ENCODE measurements at regions not wholly inside any gene's neighbourhood (a gene's known extent, or its start where the extent isn't known, plus 50 kb on each side); places are given as distances from the start of the nearest gene placed in this dataset.
"Not testable (repeated sequence)": the region's sequence is repeated elsewhere in the genome, so short reads cannot be mapped to it uniquely, and the experiment has no call there.

DNA sequence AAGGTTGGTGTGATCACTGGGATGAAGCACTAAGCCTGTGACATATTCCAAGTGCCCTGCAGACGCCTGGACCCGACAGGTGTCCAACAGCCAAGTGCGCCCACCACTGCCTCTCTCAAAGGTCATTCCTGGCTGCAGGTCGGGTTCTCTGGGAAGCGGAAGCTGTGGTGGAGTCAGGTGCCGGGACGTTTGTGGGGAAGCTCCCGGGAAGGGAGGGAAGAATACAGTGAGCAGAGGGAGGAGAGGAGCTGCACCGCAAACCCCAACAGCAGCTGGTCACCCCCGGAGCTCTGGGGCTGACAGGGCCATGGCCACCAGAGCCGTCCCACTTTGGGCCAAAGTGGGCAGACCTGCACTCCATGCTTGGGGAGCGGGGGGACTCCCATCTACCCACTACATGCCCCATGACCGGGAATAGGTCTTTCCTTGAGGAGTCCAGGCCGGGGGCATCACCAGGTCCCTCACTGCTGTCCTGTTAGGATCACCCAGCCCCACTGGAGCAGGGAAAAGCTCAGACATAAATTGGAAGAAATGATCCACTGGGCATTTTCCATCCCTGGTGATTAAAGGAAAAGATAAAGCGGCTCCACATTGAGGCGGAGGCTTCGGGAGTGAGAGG lies 84.5 kb upstream of the PPP2R2D start:
- DNase-seq (ENCODE audit: low read depth in 2 of 2), result no peak

DNA sequence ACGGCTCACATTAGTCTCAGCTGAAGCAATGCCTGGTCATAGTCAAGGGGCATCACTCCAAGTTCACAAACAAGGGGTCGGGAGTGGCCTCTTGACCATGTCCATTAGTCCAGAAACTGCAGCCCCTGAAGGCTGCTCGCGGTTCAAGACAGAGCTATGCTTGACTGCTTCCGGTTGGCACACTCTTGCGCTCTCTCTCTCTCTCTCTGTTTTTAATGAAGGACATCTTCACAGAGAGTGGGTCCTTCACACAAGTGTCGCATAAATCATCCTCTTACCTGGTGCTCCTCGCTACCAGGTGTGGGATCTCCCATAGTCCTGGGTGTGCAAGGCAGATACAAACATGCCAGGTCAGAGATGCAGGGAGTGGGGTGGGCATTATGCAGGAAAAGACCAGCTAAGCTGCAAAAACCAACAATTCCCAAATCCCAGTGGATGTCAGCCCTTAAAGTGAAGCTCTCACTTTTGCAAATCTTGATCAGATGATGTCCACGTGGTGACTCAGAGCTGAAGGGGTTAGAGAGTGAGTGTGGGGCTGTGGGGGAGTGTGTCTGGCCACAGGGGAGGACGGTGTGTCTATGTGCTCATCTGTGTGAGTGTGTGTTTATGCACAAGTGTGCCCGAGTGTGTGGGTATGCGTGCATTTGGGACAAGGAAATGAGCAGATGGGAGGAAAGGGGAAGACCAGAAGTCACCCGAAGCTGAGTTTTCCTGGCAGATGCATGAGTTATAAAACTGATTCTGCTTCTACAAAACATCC lies 83.7 kb upstream of the PPP2R2D start:
- DNase-seq (ENCODE audit: low read depth in 2 of 2), result no peak

DNA sequence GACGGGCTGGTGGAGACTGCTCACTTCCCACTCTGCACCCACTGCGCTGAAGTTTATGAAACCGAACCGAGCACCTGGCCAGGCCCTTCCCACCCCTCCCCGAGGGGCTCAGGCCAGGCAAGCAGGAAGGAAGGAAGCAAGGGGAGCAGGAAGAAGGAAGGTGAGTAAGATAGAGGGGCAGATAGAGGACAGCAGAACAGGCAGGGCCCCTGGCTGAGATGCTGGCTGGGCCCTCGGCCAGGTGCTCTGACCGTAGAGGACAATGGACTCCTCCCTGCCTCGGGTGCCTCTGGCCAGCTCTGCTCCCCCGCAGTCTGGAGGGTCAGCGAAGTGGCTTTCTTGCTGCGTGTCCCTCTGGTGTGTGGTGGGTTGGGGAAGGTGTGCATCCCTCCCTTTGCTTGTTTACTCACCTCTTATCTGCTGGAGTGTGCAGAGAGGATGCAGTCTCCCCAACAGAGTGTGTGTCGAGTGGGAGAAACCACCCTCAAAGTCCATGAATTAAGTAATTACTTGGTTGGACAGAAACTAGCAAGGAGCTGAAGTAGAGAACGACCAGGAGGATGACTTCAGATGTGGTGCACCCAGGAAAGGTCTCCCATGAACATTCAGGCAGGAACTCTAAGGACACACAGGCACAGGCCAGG lies 82.8 kb upstream of the PPP2R2D start:
- no peak for DNase-seq (ENCODE audit: low read depth in 2 of 2)

DNA sequence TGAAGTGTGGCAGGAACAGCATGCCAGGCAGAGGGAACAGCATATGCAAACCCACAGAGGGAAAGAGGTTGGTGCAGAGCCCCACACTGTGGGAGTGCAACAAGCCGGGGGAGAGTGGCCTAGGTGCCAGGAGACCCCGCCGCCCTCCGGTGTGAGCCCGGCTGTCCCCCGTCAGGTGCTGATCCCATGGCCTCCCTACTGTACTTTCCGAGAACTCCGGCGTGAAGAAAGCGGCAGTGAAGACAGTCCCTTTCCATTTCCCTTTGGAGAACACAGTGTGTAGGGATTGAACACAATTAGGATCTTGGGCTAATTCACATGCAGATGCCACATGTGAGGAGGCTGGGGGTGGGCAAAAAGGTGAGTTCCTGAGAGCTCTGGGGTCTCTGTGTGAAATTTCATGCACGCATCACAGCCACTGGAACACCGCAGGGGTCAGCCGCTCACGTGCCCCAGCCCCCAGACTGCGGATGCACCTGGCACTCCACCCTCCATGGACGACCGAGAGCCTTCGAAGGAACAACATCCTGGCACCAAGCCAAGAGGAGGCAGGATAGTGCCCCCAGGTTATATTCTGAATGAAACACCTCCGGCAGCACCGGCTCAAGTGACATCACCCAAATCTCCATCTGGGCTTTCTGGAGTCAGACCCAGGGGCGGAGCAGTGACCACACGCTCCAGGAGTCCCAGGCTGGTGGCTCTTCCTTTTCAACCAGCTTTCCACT lies 82.1 kb upstream of the PPP2R2D start:
- no peak for DNase-seq (ENCODE audit: low read depth in 2 of 2)

DNA sequence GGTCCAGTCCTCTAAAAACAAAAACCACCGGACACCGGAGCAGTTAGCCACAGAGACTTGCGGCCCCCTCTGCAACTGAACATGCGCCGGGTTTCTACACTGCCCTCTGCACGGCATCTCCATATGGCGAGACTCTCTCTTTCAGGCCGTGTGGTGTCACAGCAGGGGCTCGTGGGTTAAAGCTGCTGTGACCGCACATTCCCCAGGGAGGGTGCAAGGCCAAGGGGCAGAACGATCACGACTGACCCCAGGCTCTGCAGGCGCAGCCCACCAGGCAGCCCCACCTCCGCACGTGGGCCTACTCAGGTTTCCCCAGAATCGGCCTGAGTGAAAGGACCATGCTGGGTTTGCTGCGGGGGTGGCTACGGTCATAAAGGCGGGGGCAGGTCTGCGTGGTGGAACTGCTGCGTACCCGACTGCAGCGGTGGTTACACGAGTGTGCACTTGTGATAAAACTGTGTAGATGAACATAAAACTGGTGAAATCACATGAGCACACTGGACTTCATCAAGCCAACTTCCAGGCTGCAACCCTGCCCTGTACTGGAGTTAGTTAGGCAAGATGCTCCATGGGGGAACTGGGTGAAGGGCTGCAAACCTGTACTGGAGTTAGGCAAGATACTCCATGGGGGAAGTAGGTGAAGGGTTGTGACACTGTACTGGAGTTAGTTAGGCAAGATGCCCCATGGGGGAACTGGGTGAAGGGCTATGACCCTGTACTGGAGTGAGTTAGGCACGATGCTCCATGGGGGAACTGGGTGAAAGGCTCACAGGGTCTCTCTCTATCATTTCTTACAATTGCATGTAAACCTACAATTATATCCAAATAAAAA lies 81.4 kb upstream of the PPP2R2D start:
- DNase-seq (ENCODE audit: low read depth in 2 of 2), result no peak

DNA sequence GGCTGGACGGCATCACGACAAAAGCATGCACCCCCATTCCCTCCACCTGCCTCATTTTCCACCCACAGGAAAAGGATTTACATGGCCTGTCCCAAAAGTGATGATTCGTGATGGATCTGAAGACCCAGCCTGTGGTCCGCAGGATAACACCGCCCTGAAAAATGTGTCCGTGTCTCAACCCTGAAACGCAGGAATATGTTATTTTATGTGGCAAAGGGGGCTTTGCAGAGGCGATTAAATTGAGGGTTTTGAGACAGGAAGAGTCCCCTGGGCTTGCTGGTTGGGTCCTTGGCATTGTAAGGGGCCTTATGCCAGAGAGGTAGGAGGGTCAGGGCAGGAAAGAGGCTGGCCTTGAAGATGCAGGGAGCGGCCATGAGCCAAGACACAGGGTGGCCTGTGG lies 80.2 kb upstream of the PPP2R2D start:
- DNase-seq (ENCODE audit: low read depth in 2 of 2), result no peak

DNA sequence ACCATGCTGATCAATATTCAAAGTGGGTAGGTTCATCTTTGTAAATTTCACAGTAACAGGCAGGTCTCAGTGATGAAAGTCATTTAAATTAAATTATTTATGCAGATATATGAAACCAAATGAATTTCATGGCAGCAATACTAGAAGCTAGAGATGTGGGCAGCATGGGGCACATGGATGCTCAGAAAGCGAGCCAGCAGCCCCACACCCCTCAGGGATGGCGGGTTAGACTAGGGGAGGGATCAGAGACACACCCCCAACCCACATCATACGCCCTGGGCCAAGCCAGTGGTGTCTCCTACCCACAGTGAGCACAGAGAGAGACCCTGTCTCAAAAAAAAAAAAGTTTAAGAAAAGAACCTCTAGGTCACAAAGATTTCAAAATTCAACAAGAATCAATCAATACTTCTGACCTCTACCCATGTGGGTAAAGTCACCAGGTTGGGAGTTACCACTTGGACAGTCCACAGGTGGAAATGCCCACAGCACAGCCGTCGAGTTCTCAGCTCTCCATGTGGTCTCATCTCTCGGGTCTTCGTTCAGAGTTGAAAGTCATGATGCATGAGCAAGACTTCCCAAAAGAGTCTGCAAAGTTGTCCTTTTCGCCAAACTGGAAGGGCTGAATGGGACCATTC lies 79.3 kb upstream of the PPP2R2D start:
- no peak for DNase-seq (ENCODE audit: low read depth in 2 of 2)

DNA sequence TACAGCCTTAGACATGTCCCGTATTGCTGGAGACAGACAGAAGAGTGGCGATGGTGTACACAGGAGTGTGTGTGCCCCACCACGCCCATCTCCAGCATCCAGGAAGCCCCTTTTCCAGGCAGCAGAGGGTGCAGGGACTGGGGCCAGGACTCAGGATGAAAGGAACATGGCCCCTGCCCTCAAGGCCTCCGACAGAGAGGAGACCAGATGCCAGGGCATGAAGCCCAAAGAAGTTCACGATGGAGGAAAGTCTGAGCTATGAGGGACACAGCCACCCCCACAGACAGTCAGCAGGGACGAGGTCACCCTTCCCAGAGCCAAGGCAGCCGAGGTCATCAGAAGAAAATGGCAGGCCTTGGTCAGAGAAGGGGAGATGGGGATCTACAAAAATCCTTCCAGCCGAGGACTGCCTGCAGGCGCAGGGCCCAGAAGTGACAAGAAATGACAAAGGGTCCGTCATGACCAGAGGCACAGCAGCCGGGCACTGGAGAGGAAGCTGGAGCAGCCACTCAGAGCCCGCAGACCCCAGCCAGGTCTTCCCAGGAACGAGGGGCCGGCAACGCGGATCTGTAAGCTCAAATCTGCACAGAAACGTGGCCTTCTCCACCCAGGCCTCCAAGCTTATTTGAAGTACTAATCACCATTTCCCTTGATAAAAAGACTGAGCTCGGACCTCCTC lies 78.7 kb upstream of the PPP2R2D start:
- no peak for DNase-seq (ENCODE audit: low read depth in 2 of 2)

DNA sequence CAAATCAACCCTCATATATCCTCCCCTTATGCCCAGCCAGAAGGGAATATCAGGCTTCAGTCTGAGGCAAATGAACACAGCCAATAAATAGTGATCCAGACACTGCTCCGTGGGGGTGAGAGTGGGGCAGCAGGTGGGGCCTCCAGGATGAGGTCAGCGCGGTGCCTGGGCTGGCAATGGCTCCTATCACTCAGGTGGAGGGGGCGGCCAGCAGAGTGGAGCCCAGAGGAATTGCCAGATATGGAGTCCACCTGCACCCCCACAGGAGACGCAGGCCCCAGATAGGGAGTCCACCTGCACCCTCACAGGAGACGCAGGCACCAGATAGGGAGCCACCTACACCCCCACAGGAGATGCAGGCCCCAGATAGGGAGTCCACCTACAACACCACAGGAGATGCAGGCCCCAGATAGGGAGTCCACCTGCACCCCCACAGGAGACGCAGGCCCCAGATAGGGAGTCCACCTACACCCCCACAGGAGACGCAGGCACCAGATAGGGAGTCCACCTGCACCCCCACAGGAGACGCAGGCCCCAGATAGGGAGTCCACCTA lies 78.0 kb upstream of the PPP2R2D start:
- no peak for DNase-seq (ENCODE audit: low read depth in 2 of 2)

DNA sequence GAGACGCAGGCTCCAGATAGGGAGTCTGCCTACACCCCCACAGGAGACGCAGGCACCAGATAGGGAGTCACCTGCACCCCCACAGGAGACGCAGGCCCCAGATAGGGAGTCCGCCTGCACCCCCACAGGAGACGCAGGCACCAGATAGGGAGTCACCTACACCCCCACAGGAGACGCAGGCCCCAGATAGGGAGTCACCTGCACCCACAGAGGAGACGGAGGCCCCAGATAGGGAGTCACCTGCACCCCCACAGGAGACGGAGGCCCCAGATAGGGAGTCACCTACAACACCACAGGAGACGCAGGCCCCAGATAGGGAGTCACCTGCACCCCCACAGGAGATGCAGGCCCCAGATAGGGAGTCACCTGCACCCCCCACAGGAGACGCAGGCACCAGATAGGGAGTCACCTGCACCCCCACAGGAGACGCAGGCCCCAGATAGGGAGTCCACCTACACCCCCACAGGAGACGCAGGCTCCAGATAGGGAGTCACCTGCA lies 77.2 kb upstream of the PPP2R2D start:
- DNase-seq (ENCODE audit: low read depth in 2 of 2), result not testable (repeated sequence)

DNA sequence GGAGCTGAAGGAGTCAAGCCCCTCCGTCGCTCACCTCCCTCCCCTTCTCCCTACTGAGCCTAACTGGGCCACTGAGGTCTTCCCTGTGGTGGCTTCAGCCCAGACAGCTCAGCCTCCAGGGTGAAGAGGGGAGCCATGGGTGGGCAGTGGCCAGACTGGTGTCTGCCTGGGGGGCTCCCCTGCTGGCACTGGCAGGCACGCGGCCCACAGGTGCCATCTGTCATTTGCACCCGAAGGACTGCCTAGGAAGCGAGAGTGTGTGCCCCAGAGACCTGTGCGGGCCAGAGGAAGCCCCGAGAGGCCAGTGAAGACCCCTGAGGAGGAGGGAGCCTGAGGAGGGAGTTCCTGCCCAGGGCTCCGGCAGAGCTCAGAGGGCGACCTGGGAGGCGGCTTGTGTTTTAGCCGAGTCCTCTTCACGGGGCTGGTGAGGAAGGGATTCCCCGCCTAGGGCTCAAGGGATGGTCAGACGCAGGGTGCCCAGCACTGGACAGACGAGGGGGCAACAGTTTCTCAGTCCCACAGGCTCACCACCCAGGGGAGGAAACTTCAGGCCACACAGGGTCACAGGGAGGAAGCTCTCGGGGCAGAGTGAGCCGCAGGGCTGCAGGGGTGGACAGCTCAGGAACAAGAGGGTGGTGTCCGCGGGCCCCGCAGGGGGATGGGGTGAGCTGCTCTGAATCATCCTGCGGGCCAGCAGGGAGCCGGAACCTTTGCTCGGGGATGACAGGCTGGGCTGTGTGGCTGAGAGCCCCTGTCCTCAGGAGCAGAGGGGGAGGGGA lies 76.2 kb upstream of the PPP2R2D start:
- DNase-seq (ENCODE audit: low read depth in 2 of 2), result no peak

DNA sequence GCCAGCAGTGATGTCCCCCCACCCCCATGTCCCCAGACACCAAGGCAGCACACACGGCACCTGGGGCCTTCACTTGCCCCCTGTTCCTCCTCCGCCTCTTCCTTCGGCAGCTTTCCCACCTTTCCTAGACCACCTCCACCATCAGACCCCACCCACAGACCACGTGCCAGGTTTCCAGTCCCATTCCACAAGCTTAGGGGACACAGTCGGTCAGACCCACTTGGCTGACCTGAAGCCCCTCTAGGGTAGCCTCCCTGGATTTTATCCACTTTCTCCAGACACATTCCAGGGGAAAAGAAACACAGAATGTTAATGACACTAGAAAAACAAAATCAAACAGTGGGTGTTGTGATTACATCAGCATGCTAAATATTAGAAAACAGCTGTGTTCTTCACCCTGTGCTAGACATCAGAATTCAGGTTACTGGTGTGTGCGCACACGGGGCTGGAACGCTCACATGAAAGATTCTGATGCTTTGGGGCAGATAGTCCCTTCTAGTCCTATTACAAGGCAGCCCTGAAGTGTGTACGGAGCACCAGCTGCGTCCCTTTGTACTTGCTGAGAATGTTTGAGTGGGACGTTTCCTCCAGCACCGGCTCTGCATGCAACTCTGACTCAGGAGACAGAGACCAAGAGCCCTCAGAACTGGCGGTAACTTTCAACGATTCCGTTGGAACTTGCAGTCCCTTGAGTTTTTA lies 75.5 kb upstream of the PPP2R2D start:
- DNase-seq (ENCODE audit: low read depth in 2 of 2), result no peak

DNA sequence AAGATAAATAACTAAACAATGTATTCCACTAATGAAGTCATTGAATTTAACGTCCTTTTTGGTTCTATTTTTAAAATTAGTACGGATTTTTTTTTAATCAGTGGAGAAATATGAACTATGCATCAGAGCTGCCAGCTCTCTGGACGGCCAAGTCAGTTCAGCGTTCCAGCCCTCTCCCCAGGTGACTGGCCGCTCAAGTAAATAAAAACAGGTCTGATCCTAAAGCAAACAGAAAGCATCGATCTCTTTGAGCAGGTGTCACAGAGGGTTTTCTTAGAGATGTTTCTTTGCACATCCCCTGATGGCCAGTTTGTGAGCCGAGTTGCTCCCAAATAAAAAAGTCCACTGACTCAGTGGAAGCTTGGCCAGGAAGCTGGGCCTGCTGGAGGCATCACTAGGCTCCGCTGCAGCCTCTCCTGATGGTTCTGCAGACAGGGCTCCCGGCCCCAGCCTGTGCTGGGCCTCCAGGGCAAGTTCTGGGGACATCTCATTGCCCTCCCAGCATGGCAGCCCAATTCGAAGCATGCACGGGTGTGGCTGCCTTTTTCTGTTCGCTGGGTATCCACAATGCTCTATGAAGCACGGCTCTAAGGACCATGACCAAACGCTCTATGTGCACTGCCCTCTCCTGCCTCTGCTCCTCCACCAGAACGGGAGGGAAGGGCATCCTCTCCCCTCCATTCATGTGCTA lies 74.7 kb upstream of the PPP2R2D start:
- no peak for DNase-seq (ENCODE audit: low read depth in 2 of 2)

DNA sequence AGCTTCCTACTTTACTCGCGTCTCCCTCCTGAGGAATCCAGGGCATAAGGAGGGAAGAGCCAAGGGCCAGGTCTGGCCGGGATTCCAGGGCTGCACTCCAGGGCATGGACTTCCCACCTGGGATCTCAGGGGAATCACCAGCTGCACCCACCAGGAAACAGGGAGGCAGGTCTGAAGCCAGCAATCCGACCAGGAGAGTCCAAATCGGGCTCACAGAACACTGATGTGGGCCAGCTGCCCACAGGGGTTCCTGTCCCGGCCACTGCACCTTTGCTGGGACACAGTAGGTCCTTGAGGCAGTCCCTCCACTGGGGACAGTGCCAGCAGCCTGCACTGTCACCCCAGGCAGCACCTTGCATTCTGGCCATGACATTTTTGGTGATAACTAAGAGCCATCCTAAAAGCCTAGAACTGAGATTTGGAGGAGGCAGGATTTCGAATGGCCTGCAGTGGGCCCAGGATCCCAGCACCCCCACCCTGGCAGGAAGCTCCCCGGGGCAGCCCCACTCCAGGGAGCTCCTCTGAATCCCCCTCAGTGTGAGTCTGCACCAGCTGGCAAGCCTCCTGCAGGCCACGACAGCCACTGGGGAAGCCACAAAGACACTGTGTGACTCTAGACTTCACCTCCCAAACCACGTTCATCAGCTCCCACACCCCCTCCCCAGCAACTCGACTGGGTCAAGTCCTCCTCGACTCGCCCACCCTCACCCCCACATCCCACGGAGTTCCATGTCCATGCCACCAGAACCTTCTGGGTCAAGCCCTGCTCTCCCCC lies 71.5 kb upstream of the PPP2R2D start:
- no peak for DNase-seq (ENCODE audit: low read depth in 2 of 2)

DNA sequence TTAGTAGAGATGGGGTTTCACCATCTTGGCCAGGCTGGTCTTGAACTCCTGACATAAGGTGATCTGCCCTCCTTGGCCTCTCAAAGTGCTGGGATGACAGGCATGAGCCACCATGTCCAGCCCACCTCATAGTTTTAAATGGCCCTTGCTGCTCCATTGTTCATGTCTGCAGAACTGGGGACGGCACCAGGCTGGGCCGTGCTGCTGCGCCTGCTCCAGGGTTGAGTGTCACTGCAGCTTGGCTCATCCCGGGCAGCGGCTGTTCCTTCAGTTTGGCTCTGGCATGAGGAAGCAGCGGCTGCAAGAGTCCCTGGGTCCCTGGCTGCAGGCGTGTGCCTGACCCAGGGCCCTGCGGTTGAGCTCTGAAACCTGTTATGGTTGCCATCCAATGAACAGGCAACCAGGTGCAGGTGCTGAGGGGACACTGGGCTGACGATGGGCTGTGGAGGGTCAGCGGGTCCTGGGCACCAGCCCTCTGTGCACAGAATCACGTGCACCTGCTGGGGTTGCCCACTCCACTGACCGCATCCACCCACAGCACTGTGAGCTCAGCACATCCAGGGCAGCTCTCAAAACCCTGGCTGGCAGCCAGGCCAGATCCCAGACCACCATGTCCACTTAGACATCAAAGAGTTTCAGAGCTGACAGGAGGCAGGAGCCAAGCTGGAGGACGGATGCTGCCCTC lies 70.2 kb upstream of the PPP2R2D start:
- DNase-seq (ENCODE audit: low read depth in 2 of 2), result no peak

DNA sequence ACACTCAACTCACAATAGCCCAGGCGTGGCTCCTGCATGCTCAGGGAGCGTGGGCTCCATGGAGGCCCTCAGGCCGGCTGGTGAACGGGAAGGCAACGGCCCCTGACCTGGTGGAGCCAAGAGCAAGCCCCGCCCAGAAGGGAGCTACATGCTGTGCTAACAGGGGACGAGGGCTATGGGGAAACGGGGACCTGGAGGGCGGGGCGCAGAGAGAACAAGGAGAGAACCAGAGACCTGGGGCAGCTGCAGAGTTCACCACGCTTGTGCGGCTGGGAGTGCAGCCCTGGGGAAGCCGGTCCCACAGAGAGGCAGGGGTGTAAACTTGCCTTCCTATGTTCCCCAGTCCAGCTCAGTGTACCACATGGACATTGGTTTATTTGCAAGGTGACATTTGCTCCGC lies 69.2 kb upstream of the PPP2R2D start:
- DNase-seq (ENCODE audit: low read depth in 2 of 2), result no peak
